GM19397 (cell line): ENCODE measurements at regions not wholly inside any gene's neighbourhood (a gene's known extent, or its start where the extent isn't known, plus 50 kb on each side); places are given as distances from the start of the nearest gene placed in this dataset.
A peak's percentile ranks its signal among the peaks of the same experiment; 100 is the strongest.

ENCODE experiments used
- ATAC-seq: cut with Tn5 transposase; IDR thresholded peaks from one replicate; pipeline ENCODE4 v1.9.1; 2021; ENCODE audit warnings: mild to moderate bottlenecking, moderate library complexity; ENCODE audit not compliant: unreplicated experiment

GRCh38 chr18:61989138-61989537 lies 96.3 kb upstream of the RNF152 start:
- no peak for ATAC-seq

- no peak for ATAC-seq
These were observed 95.3 kb upstream of the RNF152 start for GRCh38 chr18:61988100-61988499.

DNA sequence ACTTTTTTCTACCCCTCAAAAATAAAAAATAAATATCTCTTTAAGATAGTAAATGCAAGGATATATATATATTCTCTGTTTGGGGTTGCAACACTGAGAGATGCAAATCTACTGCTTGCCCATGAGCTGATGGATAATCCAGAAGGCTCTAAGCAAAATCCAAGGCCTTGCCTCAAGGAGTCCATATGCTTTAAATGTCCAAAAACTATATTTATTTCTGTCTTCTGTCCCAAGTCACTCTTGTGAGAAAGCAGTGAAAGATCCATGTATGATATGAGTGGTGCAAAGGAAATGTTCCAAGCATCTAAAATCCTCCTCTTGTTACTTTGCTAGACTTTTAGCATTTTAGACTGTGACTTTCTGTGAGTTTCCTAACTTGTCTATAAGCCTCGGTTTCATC lies 92.9 kb upstream of the RNF152 start:
- ATAC-seq: no peak

GRCh38 chr18:61984349-61984748 lies 91.5 kb upstream of the RNF152 start:
- ATAC-seq: no peak

- no peak for ATAC-seq
These were observed 89.7 kb upstream of the RNF152 start for GRCh38 chr18:61982475-61982874.

DNA sequence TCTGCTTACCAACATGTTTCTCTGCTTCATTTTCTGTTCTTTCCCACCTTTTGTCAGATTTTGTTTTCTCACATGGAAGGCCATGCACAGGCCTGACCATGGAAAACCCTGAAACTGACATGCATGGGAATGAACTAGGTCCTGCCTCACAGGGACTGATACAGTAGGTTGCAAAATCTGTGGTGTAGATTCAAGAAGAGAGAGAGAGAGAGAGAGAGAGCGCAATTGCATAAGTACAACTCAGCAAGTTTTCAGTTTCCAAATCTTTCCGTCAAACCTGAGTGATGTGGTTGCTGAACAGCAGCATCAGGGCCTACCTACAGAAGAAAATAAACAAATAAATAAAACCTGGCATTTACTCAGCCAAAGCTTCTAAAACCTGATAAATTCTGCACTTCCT lies 87.5 kb upstream of the RNF152 start:
- no peak for ATAC-seq

DNA sequence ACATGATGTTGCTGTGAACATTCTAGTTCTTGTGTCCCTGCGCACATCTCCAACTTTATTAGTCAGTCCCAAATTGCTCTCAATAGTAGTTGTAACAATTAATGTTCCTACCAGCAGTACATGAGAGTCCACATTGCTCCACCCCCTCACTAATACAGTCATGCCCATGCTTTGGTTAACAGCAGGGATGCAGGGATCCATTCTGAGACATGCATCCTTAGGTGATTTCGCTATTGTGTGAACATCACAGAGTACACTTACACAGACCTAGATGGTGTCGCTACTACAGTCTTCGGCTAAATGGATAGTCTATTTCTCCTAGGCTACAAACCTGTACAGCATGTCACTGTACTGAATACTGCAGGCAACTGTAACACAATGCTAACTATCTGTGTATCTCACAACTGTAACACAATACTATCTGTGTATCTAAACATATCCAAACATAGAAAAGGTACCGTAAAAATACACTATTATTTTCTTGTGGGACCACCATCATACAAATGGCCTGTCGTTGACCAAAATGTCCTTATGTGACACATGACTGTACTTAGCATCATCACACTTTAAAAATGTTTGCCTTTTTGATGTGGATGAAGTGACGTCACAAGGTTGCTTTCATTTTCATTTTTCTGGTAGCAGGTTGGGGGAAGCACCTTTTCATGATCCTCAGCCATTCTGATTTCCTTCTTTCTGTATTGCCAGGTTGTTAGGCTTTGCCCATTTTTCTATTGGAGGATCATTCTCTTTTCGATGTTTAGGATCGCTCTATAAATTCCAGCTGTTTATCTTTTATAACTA lies 82.9 kb upstream of the RNF152 start:
- ATAC-seq: peak; percentile 51

DNA sequence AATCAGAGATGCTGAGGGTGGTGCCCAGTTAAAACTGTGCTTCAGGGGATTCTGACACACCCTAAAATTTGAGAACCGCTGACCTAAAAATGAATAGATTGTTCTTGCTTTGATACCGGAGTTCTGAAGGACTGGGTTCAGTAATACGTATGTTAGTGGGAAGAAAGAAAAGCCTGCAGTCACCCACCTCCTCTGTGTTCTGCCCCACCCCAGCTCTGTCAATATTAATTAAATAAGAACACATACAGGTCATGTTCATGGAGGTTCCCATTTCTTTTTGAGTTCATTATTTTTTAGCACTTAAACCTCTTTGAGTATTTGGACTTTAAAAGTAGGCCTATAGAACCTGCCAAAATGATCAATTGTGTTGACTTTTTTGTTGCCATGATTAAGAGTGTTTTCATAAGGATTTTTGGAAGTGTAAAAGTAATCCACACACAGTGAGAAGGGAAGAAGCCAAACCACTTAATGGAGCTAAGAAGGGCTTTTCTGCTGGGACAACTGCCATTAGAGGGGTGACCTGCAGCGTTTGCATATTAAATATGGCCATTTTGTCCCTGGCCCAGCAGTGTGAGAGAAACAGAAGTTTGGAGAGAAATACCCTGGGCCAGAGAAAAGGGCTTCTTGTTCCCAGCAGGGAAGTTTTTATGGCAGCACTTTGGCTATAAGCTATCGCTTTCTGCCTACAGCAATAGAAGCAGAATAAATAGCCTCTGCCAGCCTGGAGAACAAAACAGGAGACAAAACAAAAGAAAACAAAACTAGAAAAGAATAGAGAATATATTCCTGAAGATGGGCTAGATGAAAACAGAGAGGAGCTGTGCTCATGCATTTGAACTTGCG lies 80.7 kb upstream of the RNF152 start:
- no peak for ATAC-seq

GRCh38 chr18:61972389-61973264 lies 79.8 kb upstream of the RNF152 start:
- peak; percentile 81 for ATAC-seq

- no peak for ATAC-seq
These were observed 74.6 kb upstream of the RNF152 start for GRCh38 chr18:61967252-61967891.

GRCh38 chr18:61965311-61965710 lies 72.5 kb upstream of the RNF152 start:
- no peak for ATAC-seq

DNA sequence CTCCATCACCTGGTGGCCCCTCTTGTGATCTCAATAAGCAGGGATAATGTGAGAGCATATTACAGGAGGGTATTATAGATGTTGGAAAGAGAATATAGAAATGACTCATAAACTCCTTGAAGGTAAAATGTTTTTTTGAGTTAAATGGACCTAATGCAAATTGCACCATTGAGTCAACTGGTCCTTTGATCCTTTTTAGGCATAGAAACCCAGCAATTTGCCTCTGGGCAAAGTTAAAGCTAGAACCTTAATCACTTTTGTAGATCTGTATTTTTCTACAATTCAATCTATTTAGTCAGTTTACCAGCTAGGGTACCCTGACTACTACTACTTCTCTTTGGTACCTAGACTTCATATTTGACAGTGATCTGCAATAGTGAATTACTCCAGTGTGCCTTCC lies 71.8 kb upstream of the RNF152 start:
- ATAC-seq: no peak

GRCh38 chr18:61963705-61964104 lies 70.9 kb upstream of the RNF152 start:
- no peak for ATAC-seq

GRCh38 chr18:61957801-61958516 lies 65.2 kb upstream of the RNF152 start:
- ATAC-seq: no peak

- peak; percentile 41 for ATAC-seq
These were observed 62.8 kb upstream of the RNF152 start for GRCh38 chr18:61955644-61956043.

GRCh38 chr18:61954096-61954746 lies 61.4 kb upstream of the RNF152 start:
- no peak for ATAC-seq

DNA sequence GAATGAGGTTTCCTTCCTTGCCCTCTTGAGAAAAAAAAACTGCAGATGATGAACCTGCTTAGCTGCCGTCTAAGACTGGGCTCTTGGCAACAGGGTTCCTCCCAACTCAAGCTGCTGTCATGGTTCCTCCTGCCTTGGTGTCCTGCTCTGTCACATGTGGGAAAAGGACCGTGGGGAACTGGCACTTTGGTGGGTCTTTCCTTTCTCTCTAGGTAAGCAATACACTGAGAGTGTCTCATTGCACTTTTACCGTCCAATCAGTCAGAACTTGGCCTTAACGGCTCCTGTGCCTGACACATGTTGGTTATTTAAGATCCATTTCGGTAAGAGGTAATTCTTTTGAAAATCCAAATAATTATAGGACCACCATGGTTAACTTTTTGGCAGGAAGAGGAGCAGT lies 60.8 kb upstream of the RNF152 start:
- ATAC-seq: no peak

DNA sequence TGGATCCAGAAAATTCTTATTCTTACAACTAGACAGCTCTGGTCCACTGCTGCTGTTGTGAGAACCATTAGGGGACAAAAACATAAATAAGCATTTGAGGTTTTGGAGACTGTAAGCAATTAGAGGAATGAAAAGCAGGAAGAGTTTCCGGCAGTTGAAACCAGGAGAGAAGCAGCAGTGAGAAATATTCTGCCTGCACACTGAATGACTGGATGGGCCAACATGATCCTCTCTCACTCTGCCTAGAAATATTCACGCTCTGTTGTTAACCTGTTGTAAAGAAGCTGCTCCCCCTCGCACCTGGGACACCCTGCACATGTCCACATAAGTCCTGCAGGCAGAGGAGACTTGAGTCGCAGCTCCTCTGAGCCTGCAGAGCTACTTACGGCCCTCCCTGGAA lies 60.4 kb upstream of the RNF152 start:
- ATAC-seq: no peak

DNA sequence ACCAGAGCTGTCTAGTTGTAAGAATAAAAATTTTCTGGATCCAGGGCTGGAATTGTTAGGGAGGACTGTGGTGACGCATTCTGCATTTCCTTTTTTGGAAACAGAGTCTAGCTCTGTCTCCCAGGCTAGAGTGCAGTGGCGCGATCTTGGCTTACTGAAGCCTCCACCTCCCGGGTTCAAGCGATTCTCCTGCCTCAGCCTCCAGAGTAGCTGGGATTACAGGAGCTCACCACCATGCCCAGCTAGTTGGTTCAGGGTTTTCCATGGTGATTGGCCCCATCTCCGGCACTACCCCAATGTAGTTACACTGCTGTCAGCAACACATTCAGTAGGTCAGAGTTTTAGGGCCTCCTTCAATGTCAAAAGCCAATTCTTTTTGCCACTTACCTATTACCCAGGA lies 58.6 kb upstream of the RNF152 start:
- no peak for ATAC-seq

DNA sequence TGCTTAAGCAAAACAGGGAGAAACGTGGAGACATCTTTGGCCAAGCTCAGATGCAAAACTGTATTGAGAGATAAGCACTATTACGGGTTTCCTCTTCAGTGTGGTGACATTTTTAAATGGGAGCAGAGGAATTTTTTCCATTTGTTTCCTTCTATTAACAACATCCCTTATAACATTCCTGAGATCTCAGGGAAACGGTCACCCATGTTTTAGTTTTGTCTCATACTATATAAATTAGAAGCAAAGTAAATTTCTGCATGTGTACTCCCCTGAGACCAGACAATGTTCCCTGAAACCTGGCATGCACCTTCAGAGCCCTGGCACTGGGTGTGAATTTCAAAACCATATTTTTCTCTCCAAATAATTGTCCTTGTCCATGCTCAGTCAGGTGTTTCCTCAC lies 57.6 kb upstream of the RNF152 start:
- no peak for ATAC-seq
